Adrenal gland (tissue), 9 donors: ENCODE measurements at regions not wholly inside any gene's neighbourhood (a gene's known extent, or its start where the extent isn't known, plus 50 kb on each side); places are given as distances from the start of the nearest gene placed in this dataset.

Source experiments
- DNase-seq, 7 donors: peaks; one replicate each; pipeline ENCODE4 v3.0.0-alpha.2; 2019 to 2020
- H3K27ac ChIP-seq, 5 donors: fragments of 200-600 bp; sonication (generic) in 4 of 5; 1 replicate in 3 of 5; 2 replicates in 2 of 5; pipeline versions ENCODE4 v1.5.1 to v1.8.0; 2016 to 2020; ENCODE audit warnings: mild to moderate bottlenecking in 1 of 5
- H3K27me3 ChIP-seq: fragments of 200-600 bp; 2 replicates; pipeline ENCODE4 v1.8.0; 2021
- H3K36me3 ChIP-seq, 2 donors: fragments of 200-600 bp; replicated peaks in 1 of 2; 1 replicate in 1 of 2; 2 replicates in 1 of 2; pipeline versions ENCODE4 v1.5.1 to v1.8.0; 2018 to 2022
- H3K4me1 ChIP-seq, 2 donors: fragments of 200-600 bp; replicated peaks in 1 of 2; 1 replicate in 1 of 2; 2 replicates in 1 of 2; pipeline versions ENCODE4 v1.5.1 to v1.8.0; 2018 to 2021
- H3K4me3 ChIP-seq, 4 donors: fragments of 200-600 bp; sonication (generic) in 3 of 4; one replicate each; pipeline ENCODE4 v1.5.1; 2016 to 2018
- H3K9me3 ChIP-seq, 3 donors: fragments of 200-600 bp; sonication (generic) in 1 of 3; replicated peaks in 1 of 3; 1 replicate in 2 of 3; 2 replicates in 1 of 3; pipeline versions ENCODE4 v1.5.1 to v1.8.0; 2016 to 2021
- POLR2A ChIP-seq, 2 donors: fragments of 450-650 bp; IDR thresholded peaks; one replicate each; pipeline ENCODE4 v1.6.1; 2017; ENCODE audit warnings: antibody characterized with exemption in 2 of 2, mild to moderate bottlenecking in 2 of 2, moderate library complexity in 1 of 2
- WGBS, 4 donors: extraction: QIAGEN DNeasy Blood & Tissue Kit in 2 of 4; methylation state at CpG; one replicate each; pipeline versions ENCODE4 v1.1.5 to v1.1.7; 2013 to 2017; 5-methylcytosine and 5-hydroxymethylcytosine counted together
- intact Hi-C, 2 donors: fragments of 100-400 bp; cut with DNase I; formaldehyde crosslinking; loops; one replicate each; pipeline versions ENCODE4 v1.14.1 to v1.15.0; 2022 to 2023
- TF ChIP-seq, protein P1 (sequence below), 6 experiments: fragments of 450-650 bp in 4 of 6; fragments of 200-600 bp in 2 of 6; sonication (generic) in 1 of 6; IDR thresholded peaks; 1 replicate in 5 of 6; 2 replicates in 1 of 6; pipeline versions ENCODE4 v1.5.1 to v1.8.0; 2016 to 2021; ENCODE audit warnings: antibody characterized with exemption in 6 of 6, mild to moderate bottlenecking in 2 of 6, moderate library complexity in 1 of 6
- donor health status: healthy with polysubstance abuse.
- donor health status: Bipolar disorder and iron deficiency.
- donor health status: DM: yes; HTN: yes; CAD: no.
- donor health status: DM: no; HTN: no; CAD: no.
- donor health status: DM: no; HTN: no; CAD: no.

DNA sequence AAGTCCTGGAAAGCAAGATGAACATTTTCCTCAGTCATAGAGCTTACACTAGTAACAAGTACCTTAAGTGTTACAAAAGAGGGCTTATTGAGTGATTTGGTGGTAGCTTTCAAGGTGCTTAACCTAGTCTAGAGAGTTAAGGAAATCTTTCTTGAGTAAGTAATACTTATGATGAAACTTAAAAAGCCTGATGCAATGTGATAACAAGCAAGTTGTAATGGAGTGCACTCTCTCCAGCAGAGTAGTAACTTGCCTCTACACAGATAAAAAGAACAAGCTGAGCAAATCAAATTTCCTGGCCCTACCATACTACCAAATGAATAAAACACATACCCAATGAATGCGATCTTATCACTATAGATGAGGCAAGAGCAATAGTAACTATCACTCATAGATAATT lies 639.9 kb upstream of the FBXO33 start:
- H3K4me1 ChIP-seq = no peaks in the 10 kb centered on the region
- no peaks in the 10 kb centered on the region for H3K36me3 ChIP-seq
- H3K27ac ChIP-seq = no peak overlapping the region
- TF ChIP-seq, protein P1, sequence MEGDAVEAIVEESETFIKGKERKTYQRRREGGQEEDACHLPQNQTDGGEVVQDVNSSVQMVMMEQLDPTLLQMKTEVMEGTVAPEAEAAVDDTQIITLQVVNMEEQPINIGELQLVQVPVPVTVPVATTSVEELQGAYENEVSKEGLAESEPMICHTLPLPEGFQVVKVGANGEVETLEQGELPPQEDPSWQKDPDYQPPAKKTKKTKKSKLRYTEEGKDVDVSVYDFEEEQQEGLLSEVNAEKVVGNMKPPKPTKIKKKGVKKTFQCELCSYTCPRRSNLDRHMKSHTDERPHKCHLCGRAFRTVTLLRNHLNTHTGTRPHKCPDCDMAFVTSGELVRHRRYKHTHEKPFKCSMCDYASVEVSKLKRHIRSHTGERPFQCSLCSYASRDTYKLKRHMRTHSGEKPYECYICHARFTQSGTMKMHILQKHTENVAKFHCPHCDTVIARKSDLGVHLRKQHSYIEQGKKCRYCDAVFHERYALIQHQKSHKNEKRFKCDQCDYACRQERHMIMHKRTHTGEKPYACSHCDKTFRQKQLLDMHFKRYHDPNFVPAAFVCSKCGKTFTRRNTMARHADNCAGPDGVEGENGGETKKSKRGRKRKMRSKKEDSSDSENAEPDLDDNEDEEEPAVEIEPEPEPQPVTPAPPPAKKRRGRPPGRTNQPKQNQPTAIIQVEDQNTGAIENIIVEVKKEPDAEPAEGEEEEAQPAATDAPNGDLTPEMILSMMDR (IDR thresholded peaks at IDR 0.05) = no peak
- TF ChIP-seq POLR2A (IDR thresholded peaks at IDR 0.05) = no peak
- no peak for DNase-seq
- no peaks in the 10 kb centered on the region for H3K27me3 ChIP-seq
- intact Hi-C loops = no loop called here
- no peaks in the 10 kb centered on the region for H3K9me3 ChIP-seq
- WGBS, 4 donors = 82 to 94% (median 87%) methylated on average over 1 of the region's 1 CpG
- no peak overlapping the region for H3K4me3 ChIP-seq

DNA sequence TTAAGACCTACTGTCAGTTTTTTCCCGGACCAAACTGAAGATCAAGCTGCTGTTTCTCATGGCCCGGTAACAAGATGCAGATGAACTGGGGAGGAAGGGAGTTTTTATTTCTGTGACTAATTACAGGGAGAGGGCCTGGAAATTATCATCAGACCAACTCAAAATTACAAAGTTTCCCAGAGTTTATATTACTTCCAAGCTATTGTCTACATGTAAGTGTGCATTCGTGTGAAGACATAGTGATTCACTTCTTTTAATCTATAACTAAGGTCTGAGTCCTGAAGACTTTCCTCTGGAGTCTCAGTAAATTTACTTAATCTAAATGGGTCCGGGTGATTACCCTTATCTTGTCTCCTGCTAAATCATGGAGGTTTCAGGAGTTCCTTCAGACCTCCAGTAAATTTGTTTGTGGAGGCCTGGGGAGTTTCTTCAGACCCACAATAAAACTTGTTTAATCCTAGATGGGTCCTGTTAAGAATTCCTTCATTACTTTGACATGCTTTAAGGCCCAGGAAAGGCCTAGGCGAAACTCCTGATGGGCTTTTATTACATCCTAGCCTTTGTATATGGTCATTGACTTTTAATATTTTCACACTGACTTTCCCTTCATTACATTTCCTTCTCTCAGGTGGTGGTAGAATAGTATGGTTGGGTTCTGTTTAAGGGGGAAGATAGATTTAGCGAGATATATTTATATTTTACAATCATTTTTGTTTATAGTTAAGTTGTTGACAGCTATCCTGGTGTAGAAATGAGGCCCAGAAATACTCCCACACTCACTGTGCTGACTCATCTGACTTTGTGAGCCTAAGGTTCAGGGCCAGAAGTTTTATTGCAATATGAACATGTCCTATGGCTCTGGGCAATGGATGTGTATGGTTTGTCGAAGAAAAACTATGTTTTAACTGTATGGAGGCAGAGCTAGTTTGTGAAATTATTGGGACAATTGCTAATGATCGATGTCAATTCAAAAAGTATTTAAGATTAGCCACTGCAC lies 627.0 kb upstream of the FBXO33 start:
- intact Hi-C loops = no loop called here
- WGBS, 4 donors = 55 to 64% (median 60%) methylated on average over 8 of the region's 8 CpGs

DNA sequence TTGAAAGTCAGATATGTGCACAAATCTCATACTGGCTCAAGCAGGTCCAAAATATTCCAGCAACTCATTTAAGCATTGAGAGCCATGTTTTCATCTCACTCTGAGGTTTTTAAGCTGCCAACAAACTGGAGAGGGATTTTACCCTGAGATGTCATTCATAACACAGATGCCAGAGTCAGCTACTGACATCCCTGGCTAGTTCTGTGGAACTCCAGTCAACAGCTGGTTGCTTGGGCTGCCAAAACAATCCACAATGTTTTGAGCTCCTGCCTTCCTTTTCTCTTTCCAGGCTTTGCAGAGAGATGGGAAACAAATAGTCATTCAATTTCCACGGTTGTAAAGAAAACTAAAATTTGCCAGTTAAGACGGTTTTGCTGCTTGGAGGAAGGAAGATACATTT lies 621.2 kb upstream of the FBXO33 start:
- no peak for DNase-seq
- no peaks in the 10 kb centered on the region for H3K4me1 ChIP-seq
- no peak for TF ChIP-seq POLR2A (IDR thresholded peaks at IDR 0.05)
- intact Hi-C loops = no loop called here
- H3K27me3 ChIP-seq = no peaks in the 10 kb centered on the region
- 57 to 72% (median 66%) methylated on average over 2 of the region's 2 CpGs for WGBS, 4 donors
- H3K9me3 ChIP-seq = no peaks in the 10 kb centered on the region
- no peak overlapping the region for H3K4me3 ChIP-seq
- H3K27ac ChIP-seq = no peak overlapping the region
- no peaks in the 10 kb centered on the region for H3K36me3 ChIP-seq

More for the DNA sequence above, 627.0 kb upstream of the FBXO33 start:
- Histone ChIP-seq H3K9me3 (no peaks in the 10 kb centered on the region), H3K27me3 (no peaks in the 10 kb centered on the region), H3K4me1 (no peaks in the 10 kb centered on the region), H3K4me3 (no peak overlapping the region), H3K36me3 (no peaks in the 10 kb centered on the region), H3K27ac (no peak overlapping the region)
- no peak for DNase-seq
- TF ChIP-seq, protein P1 (IDR thresholded peaks at IDR 0.05) = no peak
- no peak for TF ChIP-seq POLR2A (IDR thresholded peaks at IDR 0.05)

DNA sequence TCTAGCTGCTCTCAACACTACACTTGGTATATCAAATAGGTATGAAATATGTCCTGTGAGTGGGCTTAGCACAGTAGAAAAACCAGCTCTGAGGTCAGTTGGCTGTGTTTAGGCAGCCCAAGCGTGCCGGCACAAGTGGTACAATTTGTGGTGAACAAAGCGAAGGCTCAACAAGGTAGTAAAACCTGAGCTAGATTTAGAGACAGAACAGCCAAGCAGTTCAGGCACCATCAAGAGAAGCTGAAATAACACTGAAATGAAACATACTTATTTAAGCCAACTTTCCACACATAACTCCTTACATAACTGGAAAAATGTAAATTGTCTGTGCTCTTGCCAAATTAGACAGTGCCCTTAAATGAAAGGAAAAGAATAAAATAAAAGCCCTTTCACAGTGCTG lies 596.8 kb upstream of the FBXO33 start:
- TF ChIP-seq, protein P1 (IDR thresholded peaks at IDR 0.05) = no peak
- TF ChIP-seq POLR2A (IDR thresholded peaks at IDR 0.05) = no peak
- no peak overlapping the region for H3K4me3 ChIP-seq
- no peak overlapping the region for H3K27ac ChIP-seq
- intact Hi-C loops = no loop called here
- 81 to 94% (median 89%) methylated on average over 3 of the region's 3 CpGs for WGBS, 4 donors
- H3K36me3 ChIP-seq = no peaks in the 10 kb centered on the region
- H3K9me3 ChIP-seq = no peaks in the 10 kb centered on the region
- DNase-seq = no peak
- no peaks in the 10 kb centered on the region for H3K4me1 ChIP-seq
- H3K27me3 ChIP-seq = no peaks in the 10 kb centered on the region
